Nephron progenitor cell (in vitro differentiated cells): ENCODE measurements at regions not wholly inside any gene's neighbourhood (a gene's known extent, or its start where the extent isn't known, plus 50 kb on each side); places are given as distances from the start of the nearest gene placed in this dataset.

Experiments
- DNase-seq: peaks from one replicate; pipeline ENCODE4 v3.0.0; 2021
- H3K27ac Mint-ChIP-seq: 2 replicates; pipeline ENCODE4 v1.8.0; 2021; ENCODE audit warnings: mild to moderate bottlenecking, moderate library complexity, mixed read lengths
- H3K27me3 Mint-ChIP-seq: 2 replicates; pipeline ENCODE4 v1.8.0; 2021; ENCODE audit warnings: mild to moderate bottlenecking, low read depth, mixed read lengths; ENCODE audit not compliant: poor library complexity
- H3K36me3 Mint-ChIP-seq: 2 replicates; pipeline ENCODE4 v1.8.0; 2021; ENCODE audit warnings: low read depth, mixed read lengths
- H3K4me1 Mint-ChIP-seq: 2 replicates; pipeline ENCODE4 v1.8.0; 2021; ENCODE audit warnings: mixed read lengths
- H3K4me3 Mint-ChIP-seq: 2 replicates; pipeline ENCODE4 v1.8.0; 2021; ENCODE audit warnings: mild to moderate bottlenecking, moderate library complexity, mixed read lengths
- H3K9me3 Mint-ChIP-seq: 2 replicates; pipeline ENCODE4 v1.8.0; 2021; ENCODE audit warnings: mild to moderate bottlenecking, moderate library complexity, mixed read lengths
- CTCF ChIP-seq: fragments of 200-600 bp; sonication (generic); IDR thresholded peaks from 2 replicates; pipeline ENCODE4 v1.5.0; 2021; ENCODE audit warnings: antibody characterized with exemption

- H3K27ac Mint-ChIP-seq: no peak overlapping the region
- peak; percentile 26 for DNase-seq
- H3K9me3 Mint-ChIP-seq: no peaks in the 10 kb centered on the region
- peaks cover 6% of the 10 kb centered on the region for H3K27me3 Mint-ChIP-seq
- TF ChIP-seq CTCF: no peak
- H3K4me3 Mint-ChIP-seq: no peak overlapping the region
- peaks cover 28% of the 10 kb centered on the region for H3K4me1 Mint-ChIP-seq
- H3K36me3 Mint-ChIP-seq: no peaks in the 10 kb centered on the region
These were observed 269.0 kb downstream of the ICOS start for GRCh38 chr2:204205538-204205937.

- no peak for TF ChIP-seq CTCF
- Mint-ChIP-seq H3K4me3 (no peak overlapping the region), H3K27ac (no peak overlapping the region), H3K9me3 (peaks cover 11% of the 10 kb centered on the region), H3K4me1 (peaks cover 21% of the 10 kb centered on the region), H3K27me3 (peaks cover 6% of the 10 kb centered on the region), H3K36me3 (no peaks in the 10 kb centered on the region)
- no peak for DNase-seq
These were observed 271.3 kb downstream of the ICOS start for GRCh38 chr2:204207866-204208265.

GRCh38 chr2:204213588-204213987 is 277.0 kb downstream of the ICOS start:
- no peak overlapping the region for H3K27ac Mint-ChIP-seq
- TF ChIP-seq CTCF: no peak
- peaks cover 3% of the 10 kb centered on the region for H3K27me3 Mint-ChIP-seq
- peaks cover 62% of the 10 kb centered on the region for H3K9me3 Mint-ChIP-seq
- no peak overlapping the region for H3K4me3 Mint-ChIP-seq
- H3K4me1 Mint-ChIP-seq: no peaks in the 10 kb centered on the region
- DNase-seq: no peak
- H3K36me3 Mint-ChIP-seq: peaks cover 22% of the 10 kb centered on the region

GRCh38 chr2:204218040-204218439 is 281.5 kb downstream of the ICOS start:
- TF ChIP-seq CTCF: no peak
- peaks cover 22% of the 10 kb centered on the region for H3K36me3 Mint-ChIP-seq
- H3K4me1 Mint-ChIP-seq: no peaks in the 10 kb centered on the region
- no peak for DNase-seq
- H3K27me3 Mint-ChIP-seq: peaks cover 2% of the 10 kb centered on the region
- H3K9me3 Mint-ChIP-seq: peaks cover 54% of the 10 kb centered on the region
- H3K27ac Mint-ChIP-seq: no peak overlapping the region
- no peak overlapping the region for H3K4me3 Mint-ChIP-seq

GRCh38 chr2:204219196-204219595 is 282.6 kb downstream of the ICOS start:
- H3K27ac Mint-ChIP-seq: no peak overlapping the region
- no peak for TF ChIP-seq CTCF
- H3K4me1 Mint-ChIP-seq: no peaks in the 10 kb centered on the region
- H3K27me3 Mint-ChIP-seq: peaks cover 2% of the 10 kb centered on the region
- peaks cover 17% of the 10 kb centered on the region for H3K36me3 Mint-ChIP-seq
- peaks cover 44% of the 10 kb centered on the region for H3K9me3 Mint-ChIP-seq
- no peak overlapping the region for H3K4me3 Mint-ChIP-seq
- DNase-seq: no peak

GRCh38 chr2:204220896-204221295 is 284.3 kb downstream of the ICOS start:
- no peak for TF ChIP-seq CTCF
- peaks cover 28% of the 10 kb centered on the region for H3K9me3 Mint-ChIP-seq
- H3K4me1 Mint-ChIP-seq: peaks cover 4% of the 10 kb centered on the region
- peaks cover 6% of the 10 kb centered on the region for H3K36me3 Mint-ChIP-seq
- H3K27ac Mint-ChIP-seq: no peak overlapping the region
- H3K4me3 Mint-ChIP-seq: no peak overlapping the region
- no peak for DNase-seq
- H3K27me3 Mint-ChIP-seq: peaks cover 2% of the 10 kb centered on the region
